ENCODE measurements at regions not wholly inside any gene's neighbourhood (a gene's known extent, or its start where the extent isn't known, plus 50 kb on each side); places are given as distances from the start of the nearest gene placed in this dataset.
A peak's percentile ranks its signal among the peaks of the same experiment; 100 is the strongest.
"Not testable (repeated sequence)": the region's sequence is repeated elsewhere in the genome, so short reads cannot be mapped to it uniquely, and the experiment has no call there.

- no peak for DNase-seq (ENCODE audit: low read depth)
These were observed 154.5 kb downstream of the ZFP36L2 start for GRCh38 chr2:43071599-43072550.

- DNase-seq (ENCODE audit: low read depth), result no peak
These were observed 155.5 kb downstream of the ZFP36L2 start for GRCh38 chr2:43070676-43071502.

- peak; percentile 47 for DNase-seq (ENCODE audit: low read depth)
These were observed 156.4 kb downstream of the ZFP36L2 start for GRCh38 chr2:43070030-43070429.

GRCh38 chr2:43068631-43069517, 157.5 kb downstream of the ZFP36L2 start:
- DNase-seq (ENCODE audit: low read depth), result no peak

GRCh38 chr2:43068041-43068533, 158.3 kb downstream of the ZFP36L2 start:
- DNase-seq (ENCODE audit: low read depth), result no peak

- no peak for DNase-seq (ENCODE audit: low read depth)
These were observed 159.0 kb downstream of the ZFP36L2 start for GRCh38 chr2:43067254-43068040.

- not testable (repeated sequence) for DNase-seq (ENCODE audit: low read depth)
These were observed 159.7 kb downstream of the ZFP36L2 start for GRCh38 chr2:43066541-43067253.

GRCh38 chr2:43065871-43066270, 160.5 kb downstream of the ZFP36L2 start:
- DNase-seq (ENCODE audit: low read depth), result no peak

- no peak for DNase-seq (ENCODE audit: low read depth)
These were observed 161.4 kb downstream of the ZFP36L2 start for GRCh38 chr2:43065036-43065435.

GRCh38 chr2:43063096-43063495, 163.3 kb downstream of the ZFP36L2 start:
- not testable (repeated sequence) for DNase-seq (ENCODE audit: low read depth)

GRCh38 chr2:43062058-43062457, 164.3 kb downstream of the ZFP36L2 start:
- no peak for DNase-seq (ENCODE audit: low read depth)

- DNase-seq (ENCODE audit: low read depth), result no peak
These were observed 165.9 kb downstream of the ZFP36L2 start for GRCh38 chr2:43060390-43061016.

GRCh38 chr2:43059183-43059897, 167.1 kb downstream of the ZFP36L2 start:
- peak; percentile 82 for DNase-seq (ENCODE audit: low read depth)

GRCh38 chr2:43058726-43059110, 167.7 kb downstream of the ZFP36L2 start:
- DNase-seq (ENCODE audit: low read depth), result no peak

GRCh38 chr2:43057742-43058725, 168.4 kb downstream of the ZFP36L2 start:
- DNase-seq (ENCODE audit: low read depth), result no peak

- no peak for DNase-seq (ENCODE audit: low read depth)
These were observed 169.2 kb downstream of the ZFP36L2 start for GRCh38 chr2:43057026-43057741.

- no peak for DNase-seq (ENCODE audit: low read depth)
These were observed 170.4 kb downstream of the ZFP36L2 start for GRCh38 chr2:43055985-43056384.
